ENCODE measurements at regions not wholly inside any gene's neighbourhood (a gene's known extent, or its start where the extent isn't known, plus 50 kb on each side); places are given as distances from the start of the nearest gene placed in this dataset.

DNA sequence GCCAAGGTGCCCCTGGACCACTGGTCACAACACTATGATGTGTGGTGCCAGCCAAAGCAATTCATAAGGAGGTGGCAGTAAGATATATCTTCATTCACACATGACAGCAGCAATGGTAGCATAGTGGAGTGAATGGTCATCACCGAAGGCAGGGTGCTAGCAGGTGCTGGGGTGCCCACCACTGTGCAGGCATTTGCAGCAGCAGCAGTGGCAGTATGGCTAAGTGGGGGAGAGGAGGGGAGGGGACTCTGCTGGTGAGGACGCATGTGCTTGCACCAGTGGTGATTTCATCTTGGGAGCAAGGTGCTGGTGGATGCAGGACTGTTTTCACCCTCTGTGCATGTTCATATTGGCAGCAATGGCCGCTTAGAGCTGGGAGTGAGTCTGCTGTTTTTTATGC lies 419.1 kb upstream of the KLHL4 start:
- no peaks in the 10 kb centered on the region for H3K27me3 ChIP-seq (ENCODE audit: control insufficient read depth in 3 of 3, insufficient read depth in 3 of 3, low read length in 2 of 3)
- ATAC-seq (ENCODE audit: insufficient read depth, low FRiP score): no peak
- no peak overlapping the region for H3K4me3 ChIP-seq
- WGBS, 2 donors: 65 to 90% methylated on average over 3 of the region's 3 CpGs
- H3K9me3 ChIP-seq (ENCODE audit: control insufficient read depth in 4 of 4, insufficient read depth in 3 of 4, low read length in 3 of 4): peaks cover 0 to 4% (median 0%) of the 10 kb centered on the region in 4 donors
- H3K4me1 ChIP-seq (ENCODE audit: control insufficient read depth in 5 of 5, insufficient read depth in 5 of 5, low read length in 5 of 5): no peaks in the 10 kb centered on the region
- TF ChIP-seq, protein P1, sequence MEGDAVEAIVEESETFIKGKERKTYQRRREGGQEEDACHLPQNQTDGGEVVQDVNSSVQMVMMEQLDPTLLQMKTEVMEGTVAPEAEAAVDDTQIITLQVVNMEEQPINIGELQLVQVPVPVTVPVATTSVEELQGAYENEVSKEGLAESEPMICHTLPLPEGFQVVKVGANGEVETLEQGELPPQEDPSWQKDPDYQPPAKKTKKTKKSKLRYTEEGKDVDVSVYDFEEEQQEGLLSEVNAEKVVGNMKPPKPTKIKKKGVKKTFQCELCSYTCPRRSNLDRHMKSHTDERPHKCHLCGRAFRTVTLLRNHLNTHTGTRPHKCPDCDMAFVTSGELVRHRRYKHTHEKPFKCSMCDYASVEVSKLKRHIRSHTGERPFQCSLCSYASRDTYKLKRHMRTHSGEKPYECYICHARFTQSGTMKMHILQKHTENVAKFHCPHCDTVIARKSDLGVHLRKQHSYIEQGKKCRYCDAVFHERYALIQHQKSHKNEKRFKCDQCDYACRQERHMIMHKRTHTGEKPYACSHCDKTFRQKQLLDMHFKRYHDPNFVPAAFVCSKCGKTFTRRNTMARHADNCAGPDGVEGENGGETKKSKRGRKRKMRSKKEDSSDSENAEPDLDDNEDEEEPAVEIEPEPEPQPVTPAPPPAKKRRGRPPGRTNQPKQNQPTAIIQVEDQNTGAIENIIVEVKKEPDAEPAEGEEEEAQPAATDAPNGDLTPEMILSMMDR (IDR thresholded peaks at IDR 0.05; ENCODE audit: control extremely low read depth, extremely low read depth): no peak
- H3K36me3 ChIP-seq (ENCODE audit: control insufficient read depth in 4 of 4, insufficient read depth in 4 of 4, low read length in 4 of 4): no peaks in the 10 kb centered on the region
- no peak overlapping the region for H3K27ac ChIP-seq (ENCODE audit: low read depth in 1 of 2, low read length in 1 of 2)
- no peak overlapping the region for H3K9ac ChIP-seq (ENCODE audit: insufficient read depth in 1 of 2, low read length in 2 of 2)
- no peak for DNase-seq

DNA sequence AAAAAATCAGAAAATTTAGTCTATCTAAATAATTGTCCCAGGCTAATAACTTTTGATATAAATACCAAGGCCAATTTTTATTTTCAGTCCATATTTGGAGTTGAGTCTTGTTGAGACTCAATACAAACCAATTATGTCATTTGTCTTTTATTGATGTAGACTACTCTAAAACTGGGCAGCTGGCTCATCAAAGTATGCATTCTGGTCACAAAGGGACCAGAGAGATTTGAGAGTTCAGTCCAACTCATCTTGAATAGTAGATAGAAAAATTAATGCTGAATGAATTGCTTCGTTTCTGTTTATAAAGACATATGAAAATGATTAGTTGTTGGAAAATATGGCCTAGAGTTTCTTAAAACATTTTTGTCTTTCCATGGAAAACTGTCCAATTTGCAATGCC lies 412.5 kb upstream of the KLHL4 start:
- Histone ChIP-seq H3K36me3 (ENCODE audit: control insufficient read depth in 4 of 4, insufficient read depth in 4 of 4, low read length in 4 of 4) (no peaks in the 10 kb centered on the region), H3K4me3 (no peak overlapping the region), H3K27me3 (ENCODE audit: control insufficient read depth in 3 of 3, insufficient read depth in 3 of 3, low read length in 2 of 3) (no peaks in the 10 kb centered on the region), H3K27ac (ENCODE audit: low read depth in 1 of 2, low read length in 1 of 2) (no peak overlapping the region), H3K9me3 (ENCODE audit: control insufficient read depth in 4 of 4, insufficient read depth in 3 of 4, low read length in 3 of 4) (peaks cover 0 to 2% (median 0%) of the 10 kb centered on the region in 4 donors), H3K9ac (ENCODE audit: insufficient read depth in 1 of 2, low read length in 2 of 2) (no peak overlapping the region), H3K4me1 (ENCODE audit: control insufficient read depth in 5 of 5, insufficient read depth in 5 of 5, low read length in 5 of 5) (no peaks in the 10 kb centered on the region)
- DNase-seq (no peak), ATAC-seq (ENCODE audit: insufficient read depth, low FRiP score) (no peak)
- TF ChIP-seq, protein P1 (IDR thresholded peaks at IDR 0.05; ENCODE audit: control extremely low read depth, extremely low read depth): no peak
- 60 to 68% methylated on average over 1 of the region's 1 CpG for WGBS, 2 donors

DNA sequence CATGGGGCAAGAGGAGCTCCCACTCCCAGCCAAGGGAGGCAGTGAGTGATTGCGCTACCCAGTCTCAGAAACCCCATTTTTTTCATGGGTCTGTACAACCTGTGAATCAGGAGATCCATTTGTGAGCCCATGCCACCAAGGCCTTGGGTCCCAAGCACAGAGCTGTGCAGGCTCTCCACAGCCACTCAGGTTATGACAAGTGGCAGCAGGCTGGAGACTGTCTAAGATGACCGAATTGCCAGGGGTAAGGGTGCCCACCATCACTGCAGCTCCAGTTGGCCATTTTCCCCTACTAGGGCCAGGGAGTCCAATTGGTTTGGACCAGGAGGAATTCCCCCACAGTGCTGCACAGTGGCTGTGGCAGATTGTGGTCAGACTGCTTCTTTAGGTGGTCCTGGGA lies 407.5 kb upstream of the KLHL4 start:
- TF ChIP-seq, protein P1 (IDR thresholded peaks at IDR 0.05; ENCODE audit: control extremely low read depth, extremely low read depth): no peak
- H3K27ac ChIP-seq (ENCODE audit: low read depth in 1 of 2, low read length in 1 of 2): no peak overlapping the region
- ATAC-seq (ENCODE audit: insufficient read depth, low FRiP score) (no peak), DNase-seq (no peak)
- H3K27me3 ChIP-seq (ENCODE audit: control insufficient read depth in 3 of 3, insufficient read depth in 3 of 3, low read length in 2 of 3): no peaks in the 10 kb centered on the region
- WGBS, 2 donors: 50 to 66% methylated on average over 2 of the region's 2 CpGs
- H3K4me3 ChIP-seq: no peak overlapping the region
- no peaks in the 10 kb centered on the region for H3K36me3 ChIP-seq (ENCODE audit: control insufficient read depth in 4 of 4, insufficient read depth in 4 of 4, low read length in 4 of 4)
- no peaks in the 10 kb centered on the region for H3K4me1 ChIP-seq (ENCODE audit: control insufficient read depth in 5 of 5, insufficient read depth in 5 of 5, low read length in 5 of 5)
- H3K9ac ChIP-seq (ENCODE audit: insufficient read depth in 1 of 2, low read length in 2 of 2): no peak overlapping the region
- H3K9me3 ChIP-seq (ENCODE audit: control insufficient read depth in 4 of 4, insufficient read depth in 3 of 4, low read length in 3 of 4): peaks cover 0 to 5% (median 2%) of the 10 kb centered on the region in 4 donors

DNA sequence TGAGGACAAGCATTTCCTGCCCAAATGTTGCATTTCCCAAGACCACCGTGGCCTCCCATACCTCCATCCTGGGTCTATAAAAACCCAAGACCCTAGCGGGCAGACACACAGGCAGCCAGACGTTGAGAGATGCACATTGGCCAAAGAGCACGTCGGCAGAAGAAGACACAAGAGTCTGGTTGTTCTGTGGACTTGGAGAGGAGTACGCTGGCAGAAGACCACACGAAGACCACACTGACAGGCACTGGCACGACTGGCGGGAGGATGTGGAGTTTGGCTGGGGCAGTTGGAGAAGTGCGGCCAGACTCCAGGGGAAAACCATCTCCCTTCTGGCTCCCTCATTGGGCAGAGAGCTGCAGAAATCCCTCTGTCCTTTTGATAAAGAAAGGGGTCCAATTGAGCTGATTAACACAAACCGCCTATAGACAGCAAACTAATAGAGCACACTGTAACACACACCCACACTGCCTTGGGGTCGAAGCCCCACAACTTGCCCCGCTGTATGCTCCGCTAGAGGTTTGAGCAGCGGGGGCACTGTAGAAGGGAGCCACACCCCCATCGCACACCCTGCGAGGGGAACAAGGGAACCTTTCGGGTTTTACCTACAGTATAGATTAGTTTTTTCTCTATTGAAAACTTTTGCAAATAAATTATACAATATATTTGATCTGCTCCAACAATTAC lies 376.7 kb upstream of the KLHL4 start:
- Histone ChIP-seq H3K27me3 (ENCODE audit: control insufficient read depth in 3 of 3, insufficient read depth in 3 of 3, low read length in 2 of 3) (peaks cover 0 to 2% (median 0%) of the 10 kb centered on the region in 3 donors), H3K4me1 (ENCODE audit: control insufficient read depth in 5 of 5, insufficient read depth in 5 of 5, low read length in 5 of 5) (no peaks in the 10 kb centered on the region), H3K36me3 (ENCODE audit: control insufficient read depth in 4 of 4, insufficient read depth in 4 of 4, low read length in 4 of 4) (no peaks in the 10 kb centered on the region), H3K9ac (ENCODE audit: insufficient read depth in 1 of 2, low read length in 2 of 2) (no peak overlapping the region), H3K9me3 (ENCODE audit: control insufficient read depth in 4 of 4, insufficient read depth in 3 of 4, low read length in 3 of 4) (peaks cover 0 to 3% (median 0%) of the 10 kb centered on the region in 4 donors), H3K4me3 (no peak overlapping the region), H3K27ac (ENCODE audit: low read depth in 1 of 2, low read length in 1 of 2) (no peak overlapping the region)
- 71 to 93% methylated on average over 18 of the region's 18 CpGs for WGBS, 2 donors
- ATAC-seq (ENCODE audit: insufficient read depth, low FRiP score) (no peak), DNase-seq (no peak)
- TF ChIP-seq, protein P1 (IDR thresholded peaks at IDR 0.05; ENCODE audit: control extremely low read depth, extremely low read depth): no peak

Data from lung (tissue), 11 donors.